ENCODE measurements at regions not wholly inside any gene's neighbourhood (a gene's known extent, or its start where the extent isn't known, plus 50 kb on each side); places are given as distances from the start of the nearest gene placed in this dataset.
"Not testable (repeated sequence)": the region's sequence is repeated elsewhere in the genome, so short reads cannot be mapped to it uniquely, and the experiment has no call there.

DNA sequence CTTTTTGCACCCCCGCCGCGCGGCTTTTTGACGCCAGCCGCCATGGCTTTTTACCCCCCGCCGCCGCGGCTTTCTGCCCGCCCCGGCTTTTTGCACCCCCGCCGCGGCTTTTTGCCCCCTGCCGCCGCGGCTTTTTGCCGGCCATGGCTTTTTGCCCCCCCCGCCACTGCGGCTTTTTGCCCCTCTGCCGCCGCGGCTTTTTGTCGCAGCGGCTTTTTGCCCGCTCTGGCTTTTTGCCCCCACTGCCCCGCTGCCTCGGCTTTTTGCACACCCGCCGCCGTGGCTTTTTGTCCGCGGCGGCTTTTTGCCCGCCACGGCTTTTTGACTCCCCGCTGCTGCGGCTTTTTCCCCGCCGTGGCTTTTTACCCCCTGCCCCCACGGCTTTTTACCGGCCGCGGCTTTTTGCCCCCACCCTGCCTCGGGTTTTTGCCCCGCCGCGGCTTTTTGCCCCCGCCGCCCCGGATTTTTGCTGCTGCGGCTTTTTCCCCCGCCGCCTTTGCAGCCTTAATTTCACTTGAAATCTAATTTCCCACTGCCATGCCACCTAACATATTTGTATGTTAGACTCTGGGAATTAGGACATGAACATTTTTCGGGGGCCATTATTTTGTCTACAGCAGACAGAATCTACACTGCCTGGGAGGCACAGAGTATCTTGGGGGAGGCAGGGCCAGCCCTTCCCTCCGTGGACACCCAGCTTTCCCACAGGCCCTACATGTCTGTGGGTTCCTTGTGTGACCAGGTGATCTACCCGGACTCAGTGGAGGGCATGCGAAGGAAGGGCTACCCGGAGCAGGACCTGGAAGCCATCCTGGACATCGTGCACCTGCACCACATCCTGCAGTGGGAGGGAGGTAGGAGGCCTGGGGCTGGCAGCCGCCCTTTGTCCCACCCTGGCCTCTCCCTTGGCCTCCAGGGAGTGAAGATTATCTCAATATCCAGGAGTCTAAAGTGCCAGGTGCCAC is 3031.0 kb upstream of the TEKT4 start:
- Mint-ChIP-seq H3K9me3 (ENCODE audit: low read depth) (peaks cover 8% of the 10 kb centered on the region), H3K4me3 (ENCODE audit: low read depth) (no peak overlapping the region)
- TF ChIP-seq, protein P1, sequence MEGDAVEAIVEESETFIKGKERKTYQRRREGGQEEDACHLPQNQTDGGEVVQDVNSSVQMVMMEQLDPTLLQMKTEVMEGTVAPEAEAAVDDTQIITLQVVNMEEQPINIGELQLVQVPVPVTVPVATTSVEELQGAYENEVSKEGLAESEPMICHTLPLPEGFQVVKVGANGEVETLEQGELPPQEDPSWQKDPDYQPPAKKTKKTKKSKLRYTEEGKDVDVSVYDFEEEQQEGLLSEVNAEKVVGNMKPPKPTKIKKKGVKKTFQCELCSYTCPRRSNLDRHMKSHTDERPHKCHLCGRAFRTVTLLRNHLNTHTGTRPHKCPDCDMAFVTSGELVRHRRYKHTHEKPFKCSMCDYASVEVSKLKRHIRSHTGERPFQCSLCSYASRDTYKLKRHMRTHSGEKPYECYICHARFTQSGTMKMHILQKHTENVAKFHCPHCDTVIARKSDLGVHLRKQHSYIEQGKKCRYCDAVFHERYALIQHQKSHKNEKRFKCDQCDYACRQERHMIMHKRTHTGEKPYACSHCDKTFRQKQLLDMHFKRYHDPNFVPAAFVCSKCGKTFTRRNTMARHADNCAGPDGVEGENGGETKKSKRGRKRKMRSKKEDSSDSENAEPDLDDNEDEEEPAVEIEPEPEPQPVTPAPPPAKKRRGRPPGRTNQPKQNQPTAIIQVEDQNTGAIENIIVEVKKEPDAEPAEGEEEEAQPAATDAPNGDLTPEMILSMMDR (IDR thresholded peaks at IDR 0.05; ENCODE audit: unreplicated experiment) = no peak

DNA sequence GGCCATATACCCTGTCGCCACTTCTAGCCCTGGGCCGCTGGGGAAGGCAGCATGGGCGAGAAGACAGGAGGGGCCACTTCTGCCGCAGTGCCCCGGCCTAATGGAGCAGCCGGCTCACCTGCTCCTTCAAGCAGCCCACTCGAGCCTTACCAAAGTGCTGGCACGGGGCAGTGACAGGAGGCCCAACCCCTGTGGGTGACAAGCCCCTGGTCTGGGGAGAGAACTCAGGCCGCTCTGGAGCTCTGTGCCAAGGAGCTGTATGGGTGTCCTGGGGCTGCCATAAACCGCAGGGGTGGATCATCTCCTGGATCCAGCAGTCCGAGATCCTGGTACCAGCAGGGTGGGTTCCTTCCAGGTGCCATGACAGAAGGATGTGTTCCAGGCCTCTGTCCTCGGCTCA is 3029.0 kb upstream of the TEKT4 start:
- DNase-seq (ENCODE audit: low spot score, unreplicated experiment); H3K4me3 Mint-ChIP-seq (ENCODE audit: low read depth); H3K27ac Mint-ChIP-seq; H3K36me3 Mint-ChIP-seq (ENCODE audit: insufficient read depth); H3K4me1 Mint-ChIP-seq (ENCODE audit: low read depth); H3K27me3 Mint-ChIP-seq: not testable (repeated sequence)
- peaks cover 16% of the 10 kb centered on the region for H3K9me3 Mint-ChIP-seq (ENCODE audit: low read depth)

More for the DNA sequence above, 3031.0 kb upstream of the TEKT4 start:
- Mint-ChIP-seq H3K4me1 (ENCODE audit: low read depth) (no peaks in the 10 kb centered on the region), H3K27ac (no peak overlapping the region), H3K27me3 (no peaks in the 10 kb centered on the region), H3K36me3 (ENCODE audit: insufficient read depth) (no peaks in the 10 kb centered on the region)
- DNase-seq (ENCODE audit: low spot score, unreplicated experiment) = no peak

DNA sequence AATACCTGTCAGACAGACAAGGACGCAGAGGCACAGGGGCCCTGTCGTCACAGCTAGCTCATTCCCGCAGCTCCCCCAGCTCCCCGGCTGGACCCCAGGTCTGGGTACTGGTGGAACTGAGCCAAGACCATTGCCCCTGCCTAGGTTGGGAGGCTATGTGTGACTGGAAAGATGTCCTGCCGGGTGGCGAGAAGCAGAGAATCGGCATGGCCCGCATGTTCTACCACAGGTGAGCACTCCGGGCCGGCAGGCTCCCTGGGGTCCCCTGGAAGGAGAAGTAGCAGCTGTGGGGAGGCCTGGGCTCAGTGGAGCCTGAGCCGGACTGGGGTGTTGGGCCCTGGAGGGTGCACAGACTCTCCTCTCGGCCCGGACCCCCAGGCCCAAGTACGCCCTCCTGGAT is 3028.3 kb upstream of the TEKT4 start:
- DNase-seq (ENCODE audit: low spot score, unreplicated experiment); H3K4me3 Mint-ChIP-seq (ENCODE audit: low read depth); H3K27ac Mint-ChIP-seq; H3K4me1 Mint-ChIP-seq (ENCODE audit: low read depth); H3K36me3 Mint-ChIP-seq (ENCODE audit: insufficient read depth); H3K27me3 Mint-ChIP-seq: not testable (repeated sequence)
- H3K9me3 Mint-ChIP-seq (ENCODE audit: low read depth) = peaks cover 19% of the 10 kb centered on the region

DNA sequence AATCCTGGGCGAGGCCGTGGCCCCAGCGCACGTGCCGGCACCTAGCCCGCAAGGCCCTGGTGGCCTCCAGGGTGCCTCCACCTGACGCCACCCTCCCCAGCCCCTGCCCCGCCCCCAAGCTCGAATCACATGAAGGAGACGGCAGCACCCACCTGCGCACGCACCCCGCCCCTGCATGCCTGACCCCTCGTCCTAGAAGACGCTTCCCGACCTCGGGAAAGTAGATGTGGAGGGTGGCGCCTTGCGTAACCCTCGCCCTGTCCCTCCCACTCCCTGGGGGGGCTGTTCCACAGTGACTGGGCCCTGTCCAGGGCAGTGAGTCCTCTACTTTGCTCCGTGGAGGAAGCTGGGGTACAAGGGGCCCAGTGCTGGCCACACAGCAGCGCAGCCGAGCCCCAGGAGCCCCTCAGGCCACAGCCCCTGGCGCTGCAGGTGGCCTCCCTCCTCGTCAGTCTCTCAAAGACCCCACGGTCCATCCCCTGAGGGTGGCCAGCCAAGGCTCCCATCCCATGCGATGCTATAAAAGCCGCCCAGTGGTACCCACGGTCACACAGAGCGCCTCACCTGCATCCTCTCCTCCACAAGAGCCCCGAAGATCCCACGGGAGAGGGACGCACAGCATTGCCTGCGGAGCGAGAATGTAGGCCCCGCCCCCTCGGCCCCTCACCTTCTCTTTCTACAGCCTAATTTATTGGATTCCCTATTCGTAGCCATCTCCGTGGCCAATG is 3027.3 kb upstream of the TEKT4 start:
- H3K36me3 Mint-ChIP-seq (ENCODE audit: insufficient read depth); DNase-seq (ENCODE audit: low spot score, unreplicated experiment); H3K4me3 Mint-ChIP-seq (ENCODE audit: low read depth); H3K4me1 Mint-ChIP-seq (ENCODE audit: low read depth); H3K27me3 Mint-ChIP-seq; H3K27ac Mint-ChIP-seq: not testable (repeated sequence)
- H3K9me3 Mint-ChIP-seq (ENCODE audit: low read depth) = peaks cover 19% of the 10 kb centered on the region

DNA sequence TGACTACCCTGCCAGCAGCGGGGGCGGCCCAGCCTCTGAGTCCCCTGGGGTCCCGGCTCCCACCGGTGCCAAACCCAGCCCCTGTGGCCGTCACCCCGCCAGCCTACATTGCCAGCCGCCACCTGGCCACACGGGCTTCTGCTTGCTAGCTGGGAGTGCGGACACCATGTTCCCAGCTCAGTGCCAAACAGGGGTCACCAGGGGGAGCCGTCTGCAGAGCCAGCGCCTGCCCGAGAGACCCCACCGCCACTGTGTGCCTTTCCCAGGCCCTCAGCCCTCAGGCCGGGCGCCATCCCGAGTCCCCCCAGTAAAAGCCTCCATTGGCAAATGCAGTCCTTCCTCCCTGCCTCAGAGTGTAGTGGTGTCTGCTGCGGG is 3026.8 kb upstream of the TEKT4 start:
- H3K27ac Mint-ChIP-seq; DNase-seq (ENCODE audit: low spot score, unreplicated experiment); H3K36me3 Mint-ChIP-seq (ENCODE audit: insufficient read depth); H3K4me1 Mint-ChIP-seq (ENCODE audit: low read depth); H3K4me3 Mint-ChIP-seq (ENCODE audit: low read depth); H3K27me3 Mint-ChIP-seq: not testable (repeated sequence)
- peaks cover 23% of the 10 kb centered on the region for H3K9me3 Mint-ChIP-seq (ENCODE audit: low read depth)

DNA sequence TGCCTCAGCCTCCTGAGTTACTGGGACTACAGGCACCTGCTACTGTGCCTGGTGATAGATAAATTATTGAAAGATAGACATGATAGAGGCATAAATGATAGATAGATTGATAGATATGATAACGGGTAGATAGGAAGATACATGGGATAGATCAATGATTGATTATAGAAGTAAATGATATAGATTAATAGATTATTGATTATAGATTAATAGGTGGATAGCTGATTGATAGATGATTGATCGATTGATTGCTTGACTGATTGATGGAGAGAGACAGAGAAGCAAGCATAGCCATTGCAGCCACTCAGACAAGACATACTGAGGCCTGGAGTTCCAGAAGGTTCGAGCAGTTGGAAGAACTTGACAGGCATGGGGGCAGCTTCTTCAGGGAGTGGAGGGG is 3024.8 kb upstream of the TEKT4 start:
- H3K4me3 Mint-ChIP-seq (ENCODE audit: low read depth); H3K27ac Mint-ChIP-seq; H3K4me1 Mint-ChIP-seq (ENCODE audit: low read depth); H3K36me3 Mint-ChIP-seq (ENCODE audit: insufficient read depth); DNase-seq (ENCODE audit: low spot score, unreplicated experiment); H3K27me3 Mint-ChIP-seq: not testable (repeated sequence)
- peaks cover 37% of the 10 kb centered on the region for H3K9me3 Mint-ChIP-seq (ENCODE audit: low read depth)

DNA sequence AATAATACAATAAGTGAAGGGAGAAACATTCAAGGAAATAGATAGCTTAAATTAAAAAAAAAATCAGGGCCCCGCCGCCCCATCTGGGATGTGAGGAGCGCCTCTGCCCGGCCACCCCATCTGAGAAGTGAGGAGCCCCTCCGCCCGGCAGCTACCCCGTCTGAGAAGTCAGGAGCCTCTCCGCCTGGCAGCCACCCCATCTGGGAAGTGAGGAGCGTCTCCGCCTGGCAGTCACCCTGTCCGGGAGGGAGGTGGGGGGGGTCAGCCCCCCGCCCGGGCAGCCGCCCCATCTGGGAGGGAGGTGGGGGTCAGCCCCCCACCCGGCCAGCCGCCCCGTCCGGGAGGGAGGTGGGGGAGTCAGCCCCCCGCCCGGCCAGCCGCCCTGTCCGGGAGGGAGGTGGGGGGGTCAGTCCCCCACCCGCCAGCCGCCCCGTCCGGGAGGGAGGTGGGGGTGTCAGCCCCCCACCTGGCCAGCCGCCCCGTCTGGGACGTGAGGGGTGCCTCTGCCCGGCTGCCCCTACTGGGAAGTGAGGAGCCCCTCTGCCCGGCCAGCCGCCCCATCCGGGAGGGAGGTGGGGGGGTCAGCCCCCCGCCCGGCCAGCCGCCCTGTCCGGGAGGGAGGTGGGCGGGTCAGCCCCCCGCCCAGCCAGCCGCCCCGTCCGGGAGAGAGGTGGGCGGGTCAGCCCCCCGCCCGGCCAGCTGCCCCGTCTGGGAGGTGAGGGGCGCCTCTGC is 3019.4 kb upstream of the TEKT4 start:
- peaks cover 50% of the 10 kb centered on the region for H3K9me3 Mint-ChIP-seq (ENCODE audit: low read depth)
- not testable (repeated sequence) for H3K27me3 Mint-ChIP-seq; H3K36me3 Mint-ChIP-seq (ENCODE audit: insufficient read depth); H3K4me3 Mint-ChIP-seq (ENCODE audit: low read depth); H3K4me1 Mint-ChIP-seq (ENCODE audit: low read depth); H3K27ac Mint-ChIP-seq; DNase-seq (ENCODE audit: low spot score, unreplicated experiment)

DNA sequence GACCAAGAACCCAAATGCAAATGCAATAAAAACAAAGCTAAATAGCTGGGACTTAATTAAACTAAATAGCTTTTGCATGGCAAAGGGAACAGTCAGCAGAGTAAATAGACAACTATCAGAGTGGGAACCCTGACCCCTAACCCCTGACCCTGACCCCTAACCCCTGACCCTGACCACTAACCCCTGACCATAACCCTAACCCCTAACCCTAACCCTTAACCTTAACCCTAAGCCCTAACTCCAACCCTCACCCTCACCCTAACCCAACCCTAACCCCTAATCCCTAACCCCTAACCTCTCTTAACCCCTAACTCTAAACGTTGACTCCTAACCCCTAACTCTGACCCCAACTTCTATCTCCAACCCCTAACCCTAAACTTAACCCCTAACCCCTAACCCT is 3014.3 kb upstream of the TEKT4 start:
- H3K36me3 Mint-ChIP-seq (ENCODE audit: insufficient read depth) = not testable (repeated sequence)
- peaks cover 35% of the 10 kb centered on the region for H3K9me3 Mint-ChIP-seq (ENCODE audit: low read depth)

DNA sequence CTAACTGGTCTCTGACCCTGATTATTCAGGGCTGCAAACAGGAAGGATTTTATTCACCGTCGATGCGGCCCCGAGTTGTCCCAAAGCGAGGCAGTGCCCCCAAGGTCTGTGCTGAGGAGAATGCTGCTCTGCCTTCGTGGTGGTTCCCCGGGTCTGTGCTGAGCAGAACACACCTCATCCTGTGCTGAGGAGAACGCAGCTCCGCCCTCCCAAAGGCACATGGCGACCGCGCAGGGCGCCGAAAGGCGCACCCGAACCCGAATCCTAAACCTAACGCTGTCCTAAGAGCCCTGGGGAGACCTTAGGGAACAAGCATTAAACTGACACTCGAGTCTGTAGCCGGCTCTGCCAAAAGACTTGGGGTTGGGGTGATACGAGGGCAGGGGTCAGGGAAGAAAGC is 3013.5 kb upstream of the TEKT4 start:
- DNase-seq (ENCODE audit: low spot score, unreplicated experiment); H3K27ac Mint-ChIP-seq; H3K27me3 Mint-ChIP-seq; H3K36me3 Mint-ChIP-seq (ENCODE audit: insufficient read depth); H3K4me3 Mint-ChIP-seq (ENCODE audit: low read depth); H3K4me1 Mint-ChIP-seq (ENCODE audit: low read depth): not testable (repeated sequence)
- peaks cover 35% of the 10 kb centered on the region for H3K9me3 Mint-ChIP-seq (ENCODE audit: low read depth)

More for the DNA sequence above, 3014.3 kb upstream of the TEKT4 start:
- not testable (repeated sequence) for H3K4me3 Mint-ChIP-seq (ENCODE audit: low read depth); H3K4me1 Mint-ChIP-seq (ENCODE audit: low read depth); H3K27me3 Mint-ChIP-seq; DNase-seq (ENCODE audit: low spot score, unreplicated experiment); H3K27ac Mint-ChIP-seq

DNA sequence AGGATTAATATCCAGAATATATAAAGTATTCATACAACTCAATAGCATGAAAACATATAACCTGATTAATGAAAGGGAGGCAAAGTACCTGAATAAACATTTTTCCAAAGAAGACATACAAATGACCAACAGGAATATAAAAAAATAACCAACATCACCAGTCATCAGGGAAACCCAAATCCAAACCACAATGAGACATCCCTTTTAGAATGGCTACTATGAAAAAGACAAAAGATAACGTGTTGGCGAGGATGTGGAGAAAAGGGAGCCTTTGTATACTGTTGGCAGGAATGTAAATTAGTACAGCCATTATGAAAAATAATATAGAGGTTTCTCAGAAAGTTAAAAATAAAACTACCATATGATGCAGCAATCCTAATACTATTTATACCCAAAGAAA is 2999.5 kb upstream of the TEKT4 start:
- not testable (repeated sequence) for H3K36me3 Mint-ChIP-seq (ENCODE audit: insufficient read depth); H3K4me1 Mint-ChIP-seq (ENCODE audit: low read depth); H3K27me3 Mint-ChIP-seq; DNase-seq (ENCODE audit: low spot score, unreplicated experiment); H3K4me3 Mint-ChIP-seq (ENCODE audit: low read depth); H3K27ac Mint-ChIP-seq
- peaks cover 41% of the 10 kb centered on the region for H3K9me3 Mint-ChIP-seq (ENCODE audit: low read depth)

DNA sequence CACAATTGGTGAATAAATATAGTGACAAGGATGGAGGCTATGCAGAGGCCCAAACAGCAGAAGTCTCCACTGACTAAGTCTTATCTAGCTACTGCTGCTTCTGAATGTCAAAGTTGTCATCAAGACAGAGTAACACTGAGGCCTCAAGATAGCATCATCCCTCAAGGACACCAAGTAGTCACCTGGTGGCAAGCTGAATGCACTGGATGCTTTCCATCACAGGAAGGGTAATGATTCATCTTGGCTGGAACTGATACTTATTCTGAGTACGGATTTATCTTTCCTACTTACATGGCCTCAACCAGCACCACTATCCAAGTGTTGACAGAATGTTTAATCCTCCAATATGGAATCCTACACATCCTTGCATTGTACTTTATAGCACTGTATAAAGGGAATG is 2997.8 kb upstream of the TEKT4 start:
- not testable (repeated sequence) for H3K36me3 Mint-ChIP-seq (ENCODE audit: insufficient read depth); H3K27me3 Mint-ChIP-seq; DNase-seq (ENCODE audit: low spot score, unreplicated experiment); H3K27ac Mint-ChIP-seq; H3K4me1 Mint-ChIP-seq (ENCODE audit: low read depth); H3K4me3 Mint-ChIP-seq (ENCODE audit: low read depth)
- H3K9me3 Mint-ChIP-seq (ENCODE audit: low read depth) = peaks cover 46% of the 10 kb centered on the region

Measured in progenitor cell of endocrine pancreas (in vitro differentiated cells).